IMR-90 (cell line): ENCODE measurements at regions not wholly inside any gene's neighbourhood (a gene's known extent, or its start where the extent isn't known, plus 50 kb on each side); places are given as distances from the start of the nearest gene placed in this dataset.

Experiments
- ATAC-seq: fragments of 200-7000 bp; cut with Tn5 transposase; 2 replicates; pipeline ENCODE4 v1.9.1; 2020; ENCODE audit warnings: low read depth, mild to moderate bottlenecking, moderate library complexity
- BruUV-seq: library from RNA; stranded (reverse); fragments of 400-500 nt; replicated peaks from 2 replicates; lab custom pipeline; 2021; lab: Mats Ljungman, UMichigan
- CTCF ChIA-PET: fragments of 300-600 bp; formaldehyde crosslinking; extraction: SDS; loops from one replicate; lab custom pipeline; 2021; ENCODE audit warnings: antibody characterized with exemption; lab: Yijun Ruan, JAX
- POLR2A ChIA-PET: fragments of 300-600 bp; sonication (Branson Sonifier 250); formaldehyde crosslinking; loops from one replicate; lab custom pipeline; 2022; ENCODE audit warnings: antibody characterized with exemption; ENCODE audit not compliant: unreplicated experiment; lab: Charles Lee
- DNase-seq: peaks from one replicate; pipeline ENCODE4 v3.0.0; 2013
- H2AFZ ChIP-seq: replicated peaks from 2 replicates; pipeline ENCODE3; 2013; ENCODE audit warnings: low read length, mild to moderate bottlenecking; ENCODE audit not compliant: poor library complexity
- H2AK5ac ChIP-seq: 2 replicates; pipeline ENCODE4 v1.6.1; 2013; ENCODE audit warnings: low read depth, low read length, inconsistent platforms
- H2AK9ac ChIP-seq: replicated peaks from 2 replicates; pipeline ENCODE3; 2013; ENCODE audit warnings: mild to moderate bottlenecking, low read depth, low read length, moderate library complexity; ENCODE audit not compliant: poor library complexity
- H2BK120ac ChIP-seq: 2 replicates; pipeline ENCODE4 v1.6.1; 2013; ENCODE audit warnings: low read depth, low read length, inconsistent platforms
- H2BK15ac ChIP-seq: 3 replicates; pipeline ENCODE4 v1.6.1; 2013; ENCODE audit warnings: low read depth, low read length, inconsistent platforms
- H2BK20ac ChIP-seq: 2 replicates; pipeline ENCODE4 v1.6.1; 2013; ENCODE audit warnings: low read depth, mild to moderate bottlenecking, inconsistent platforms, low read length, moderate library complexity
- H2BK5ac ChIP-seq: 2 replicates; pipeline ENCODE4 v1.6.1; 2013; ENCODE audit warnings: mild to moderate bottlenecking, low read depth, low read length, inconsistent platforms; ENCODE audit not compliant: poor library complexity, severe bottlenecking
- H3K14ac ChIP-seq: replicated peaks from 2 replicates; pipeline ENCODE4 v1.6.1; 2013; ENCODE audit warnings: low read depth, low read length, inconsistent platforms
- H3K18ac ChIP-seq: 2 replicates; pipeline ENCODE4 v1.6.1; 2013; ENCODE audit warnings: low read depth, low read length, control low read depth
- H3K23ac ChIP-seq: 2 replicates; pipeline ENCODE4 v1.6.1; 2013; ENCODE audit warnings: low read depth, low read length, inconsistent platforms
- H3K27ac ChIP-seq: 2 replicates; pipeline ENCODE4 v1.5.1; 2013; ENCODE audit warnings: mild to moderate bottlenecking, control low read depth, low read length; ENCODE audit not compliant: insufficient read depth
- H3K27me3 ChIP-seq: 2 replicates; pipeline ENCODE4 v1.6.1; 2013; ENCODE audit warnings: low read length; ENCODE audit not compliant: control insufficient read depth, insufficient read depth
- H3K36me3 ChIP-seq: 2 replicates; pipeline ENCODE4 v1.6.1; 2013; ENCODE audit warnings: low read length, mixed read lengths; ENCODE audit not compliant: control insufficient read depth, insufficient read depth
- H3K4ac ChIP-seq: 2 replicates; pipeline ENCODE4 v1.6.1; 2013; ENCODE audit warnings: low read depth, low read length, inconsistent platforms
- H3K4me1 ChIP-seq: 2 replicates; pipeline ENCODE4 v1.6.1; 2013; ENCODE audit warnings: low read length, mixed read lengths; ENCODE audit not compliant: control insufficient read depth, insufficient read depth
- H3K4me2 ChIP-seq: 2 replicates; pipeline ENCODE4 v1.6.1; 2013; ENCODE audit warnings: low read depth, mild to moderate bottlenecking, control low read depth, low read length, moderate library complexity
- H3K4me3 ChIP-seq: 2 replicates; pipeline ENCODE4 v1.5.1; 2013; ENCODE audit warnings: low read depth, mild to moderate bottlenecking, control low read depth, low read length, moderate library complexity; ENCODE audit not compliant: insufficient read depth
- H3K56ac ChIP-seq: 2 replicates; pipeline ENCODE4 v1.6.1; 2013; ENCODE audit warnings: low read length, inconsistent platforms; ENCODE audit not compliant: insufficient read depth; ENCODE audit errors: extremely low read depth
- H3K79me1 ChIP-seq, 2 experiments: 2 replicates each; pipeline ENCODE4 v1.6.1; 2013; ENCODE audit warnings: low read length in 2 of 2, inconsistent platforms in 1 of 2, low read depth in 1 of 2
- H3K9ac ChIP-seq: 2 replicates; pipeline ENCODE4 v1.6.1; 2013; ENCODE audit warnings: low read depth, low read length, control low read depth
- H3K9me1 ChIP-seq: 2 replicates; pipeline ENCODE4 v1.6.1; 2013; ENCODE audit warnings: low read length, inconsistent platforms; ENCODE audit not compliant: insufficient read depth
- H3K9me3 ChIP-seq: 2 replicates; pipeline ENCODE4 v1.6.1; 2013; ENCODE audit warnings: low read length; ENCODE audit not compliant: control insufficient read depth, insufficient read depth
- H4K20me1 ChIP-seq: 2 replicates; pipeline ENCODE4 v1.6.1; 2013; ENCODE audit warnings: low read length, inconsistent platforms; ENCODE audit not compliant: insufficient read depth
- H4K5ac ChIP-seq: 2 replicates; pipeline ENCODE4 v1.6.1; 2013; ENCODE audit warnings: mild to moderate bottlenecking, low read depth, low read length, control low read depth
- H4K8ac ChIP-seq, 2 experiments: 2 replicates each; pipeline ENCODE4 v1.6.1; 2013; ENCODE audit warnings: low read depth in 2 of 2, low read length in 2 of 2, control low read depth in 1 of 2, inconsistent platforms in 1 of 2
- H4K91ac ChIP-seq: 2 replicates; pipeline ENCODE4 v1.6.1; 2013; ENCODE audit warnings: low read depth, low read length, inconsistent platforms; ENCODE audit not compliant: insufficient read depth
- BHLHE40 ChIP-seq: fragments of 150-350 bp; IDR thresholded peaks from 2 replicates; pipeline ENCODE4 v1.6.1; 2016; ENCODE audit warnings: mild to moderate bottlenecking, low read depth, low read length
- CEBPB ChIP-seq: IDR thresholded peaks from 2 replicates; pipeline ENCODE4 v1.6.1; 2012; ENCODE audit warnings: low read depth, low read length, improper control_type of control experiment
- CHD1 ChIP-seq: IDR thresholded peaks from 2 replicates; pipeline ENCODE4 v1.6.1; 2012; ENCODE audit warnings: low read depth, low read length, improper control_type of control experiment
- FOS ChIP-seq: fragments of 150-350 bp; IDR thresholded peaks from 2 replicates; pipeline ENCODE4 v1.6.1; 2016; ENCODE audit warnings: low read depth, low read length
- MAFK ChIP-seq: IDR thresholded peaks from 2 replicates; pipeline ENCODE4 v1.6.1; 2012; ENCODE audit warnings: low read depth, low read length, improper control_type of control experiment
- MAZ ChIP-seq: IDR thresholded peaks from 2 replicates; pipeline ENCODE4 v1.6.1; 2012; ENCODE audit warnings: low read depth, mild to moderate bottlenecking, low read length, improper control_type of control experiment, moderate library complexity, borderline replicate concordance
- MXI1 ChIP-seq: IDR thresholded peaks from 2 replicates; pipeline ENCODE4 v1.6.1; 2012; ENCODE audit warnings: low read depth, mild to moderate bottlenecking, low read length, moderate library complexity, borderline replicate concordance
- NFE2L2 ChIP-seq: fragments of 150-350 bp; IDR thresholded peaks from 2 replicates; pipeline ENCODE4 v1.6.1; 2016; ENCODE audit warnings: low read depth, mild to moderate bottlenecking, low read length
- RAD21 ChIP-seq: IDR thresholded peaks from 2 replicates; pipeline ENCODE4 v1.6.1; 2012; ENCODE audit warnings: low read length, improper control_type of control experiment
- RFX5 ChIP-seq: IDR thresholded peaks from 2 replicates; pipeline ENCODE4 v1.8.0; 2012; ENCODE audit warnings: low read depth, mild to moderate bottlenecking, low read length, moderate library complexity
- SMC3 ChIP-seq: fragments of 150-350 bp; IDR thresholded peaks from 2 replicates; pipeline ENCODE4 v1.6.1; 2016; ENCODE audit warnings: low read depth, mild to moderate bottlenecking, antibody characterized with exemption, low read length, moderate library complexity
- WGBS, 2 experiments: methylation state at CpG; one replicate each; pipeline versions ENCODE4 v1.1.5 to v1.1.7; 2013; ENCODE audit warnings: missing lambda C conversion rate in 2 of 2; ENCODE audit not compliant: insufficient read length in 1 of 2; ENCODE audit errors: extremely low coverage in 2 of 2; 5-methylcytosine and 5-hydroxymethylcytosine counted together
- dilution Hi-C: fragments of 300-500 bp; cut with HindIII; formaldehyde crosslinking; loops from one replicate; pipeline ENCODE4 v1.14.3; 2018; ENCODE audit warnings: low sequenced_read_pairs; ENCODE audit not compliant: unreplicated experiment
- in situ Hi-C: fragments of 300-500 bp; cut with MboI; formaldehyde crosslinking; loops from 3 replicates; pipeline ENCODE4 v1.14.3; 2019; ENCODE audit warnings: low sequenced_read_pairs, inconsistent platforms, mixed read lengths
- intact Hi-C: fragments of 100-400 bp; cut with micrococcal nuclease; formaldehyde crosslinking; loops from 2 replicates; pipeline ENCODE4 v1.10.0; 2022
- TF ChIP-seq, protein P1 (sequence below): fragments of 150-350 bp; IDR thresholded peaks from 2 replicates; pipeline ENCODE4 v1.6.1; 2017; ENCODE audit warnings: mild to moderate bottlenecking, antibody characterized with exemption, low read length, low read depth
- TF ChIP-seq, protein P2 (sequence below): conservative IDR thresholded peaks from 2 replicates; pipeline ENCODE4 v1.5.1; 2012; ENCODE audit warnings: mild to moderate bottlenecking, low read depth, low read length, improper control_type of control experiment

DNA sequence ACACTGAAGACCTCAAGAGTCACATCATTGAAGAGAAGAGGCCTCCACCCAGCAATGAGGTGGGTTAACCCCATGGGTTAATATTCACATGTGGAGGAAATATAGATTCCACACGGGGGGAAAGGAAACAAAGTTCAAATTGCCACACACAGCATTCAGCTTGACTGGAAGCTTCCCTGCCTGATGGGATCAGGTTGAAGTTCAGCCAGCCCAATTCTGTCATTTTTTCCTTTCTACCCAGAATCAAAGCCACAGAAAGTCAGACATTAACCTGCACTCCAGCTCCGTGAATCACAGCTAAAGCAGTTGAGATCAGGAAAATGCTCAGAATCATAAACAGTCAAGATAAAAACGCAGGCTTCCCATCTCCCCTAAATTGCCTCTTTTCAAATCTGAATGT lies 208.7 kb upstream of the OBI1 start:
- no peak overlapping the region for H2AK5ac ChIP-seq
- H3K27ac ChIP-seq, result no peak overlapping the region
- H3K56ac ChIP-seq, result no peak overlapping the region
- no peaks in the 10 kb centered on the region for H3K4me1 ChIP-seq
- no peak overlapping the region for H3K4ac ChIP-seq
- H3K27me3 ChIP-seq, result no peaks in the 10 kb centered on the region
- H2BK120ac ChIP-seq, result no peak overlapping the region
- H4K91ac ChIP-seq, result no peak overlapping the region
- H2AFZ ChIP-seq, result no peak overlapping the region
- TF ChIP-seq CEBPB (no peak), MXI1 (no peak), NFE2L2 (no peak), CHD1 (no peak), MAFK (no peak), RFX5 (no peak), FOS (no peak), SMC3 (no peak), BHLHE40 (no peak), MAZ (no peak), RAD21 (no peak)
- TF ChIP-seq, protein P1, sequence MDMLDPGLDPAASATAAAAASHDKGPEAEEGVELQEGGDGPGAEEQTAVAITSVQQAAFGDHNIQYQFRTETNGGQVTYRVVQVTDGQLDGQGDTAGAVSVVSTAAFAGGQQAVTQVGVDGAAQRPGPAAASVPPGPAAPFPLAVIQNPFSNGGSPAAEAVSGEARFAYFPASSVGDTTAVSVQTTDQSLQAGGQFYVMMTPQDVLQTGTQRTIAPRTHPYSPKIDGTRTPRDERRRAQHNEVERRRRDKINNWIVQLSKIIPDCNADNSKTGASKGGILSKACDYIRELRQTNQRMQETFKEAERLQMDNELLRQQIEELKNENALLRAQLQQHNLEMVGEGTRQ, result no peak
- TF ChIP-seq, protein P2, sequence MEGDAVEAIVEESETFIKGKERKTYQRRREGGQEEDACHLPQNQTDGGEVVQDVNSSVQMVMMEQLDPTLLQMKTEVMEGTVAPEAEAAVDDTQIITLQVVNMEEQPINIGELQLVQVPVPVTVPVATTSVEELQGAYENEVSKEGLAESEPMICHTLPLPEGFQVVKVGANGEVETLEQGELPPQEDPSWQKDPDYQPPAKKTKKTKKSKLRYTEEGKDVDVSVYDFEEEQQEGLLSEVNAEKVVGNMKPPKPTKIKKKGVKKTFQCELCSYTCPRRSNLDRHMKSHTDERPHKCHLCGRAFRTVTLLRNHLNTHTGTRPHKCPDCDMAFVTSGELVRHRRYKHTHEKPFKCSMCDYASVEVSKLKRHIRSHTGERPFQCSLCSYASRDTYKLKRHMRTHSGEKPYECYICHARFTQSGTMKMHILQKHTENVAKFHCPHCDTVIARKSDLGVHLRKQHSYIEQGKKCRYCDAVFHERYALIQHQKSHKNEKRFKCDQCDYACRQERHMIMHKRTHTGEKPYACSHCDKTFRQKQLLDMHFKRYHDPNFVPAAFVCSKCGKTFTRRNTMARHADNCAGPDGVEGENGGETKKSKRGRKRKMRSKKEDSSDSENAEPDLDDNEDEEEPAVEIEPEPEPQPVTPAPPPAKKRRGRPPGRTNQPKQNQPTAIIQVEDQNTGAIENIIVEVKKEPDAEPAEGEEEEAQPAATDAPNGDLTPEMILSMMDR, result no peak
- H3K79me1 ChIP-seq, result no peaks in the 10 kb centered on the region
- no peaks in the 10 kb centered on the region for H3K36me3 ChIP-seq
- POLR2A ChIA-PET, result no interaction called here
- no peak overlapping the region for H2BK15ac ChIP-seq
- BruUV-seq, result no TSS peak
- DNase-seq (no peak), ATAC-seq (no peak)
- CTCF ChIA-PET, result no interaction called here
- no peak overlapping the region for H2BK5ac ChIP-seq
- no peak overlapping the region for H3K14ac ChIP-seq
- H3K9me1 ChIP-seq, result no peaks in the 10 kb centered on the region
- dilution Hi-C loops, result no loop called here
- H4K5ac ChIP-seq, result no peak overlapping the region
- H3K4me3 ChIP-seq, result no peak overlapping the region
- no peak overlapping the region for H3K23ac ChIP-seq
- in situ Hi-C loops, result no loop called here
- no peak overlapping the region for H2BK20ac ChIP-seq
- WGBS, 2 experiments, result no CpG with 5 or more reads among the region's 3 CpGs
- no peak overlapping the region for H2AK9ac ChIP-seq
- intact Hi-C loops, result no loop called here
- H3K9ac ChIP-seq, result no peak overlapping the region
- H4K8ac ChIP-seq, result no peak overlapping the region
- H3K9me3 ChIP-seq, result no peaks in the 10 kb centered on the region
- H3K4me2 ChIP-seq, result no peak overlapping the region
- H4K20me1 ChIP-seq, result no peaks in the 10 kb centered on the region
- no peak overlapping the region for H3K18ac ChIP-seq
